SU-DHL-6 (cell line): ENCODE measurements at regions not wholly inside any gene's neighbourhood (a gene's known extent, or its start where the extent isn't known, plus 50 kb on each side); places are given as distances from the start of the nearest gene placed in this dataset.
"Not testable (repeated sequence)": the region's sequence is repeated elsewhere in the genome, so short reads cannot be mapped to it uniquely, and the experiment has no call there.

Experiments used
- H2AFZ ChIP-seq: fragments of 200-600 bp; sonication (generic); 2 replicates; pipeline ENCODE4 v1.6.1; 2014; ENCODE audit warnings: low read depth, mild to moderate bottlenecking, moderate library complexity, mixed read lengths, antibody characterized with exemption, low read length; ENCODE audit not compliant: severe bottlenecking
- H3F3A ChIP-seq: fragments of 200-600 bp; shearing (Covaris generic); 2 replicates; pipeline ENCODE4 v1.6.0; 2016; ENCODE audit warnings: antibody characterized with exemption, mild to moderate bottlenecking; ENCODE audit not compliant: insufficient read depth
- H3K27ac ChIP-seq: fragments of 200-600 bp; sonication (generic); 2 replicates; pipeline ENCODE4 v1.5.1; 2016; ENCODE audit warnings: low read depth, mild to moderate bottlenecking, low read length, moderate library complexity, mixed read lengths
- H3K27me3 ChIP-seq: fragments of 200-600 bp; sonication (generic), shearing (Covaris generic); 2 replicates; pipeline ENCODE4 v1.6.0; 2014; ENCODE audit warnings: mild to moderate bottlenecking, low read length
- H3K36me3 ChIP-seq: fragments of 200-600 bp; sonication (generic); 2 replicates; pipeline ENCODE4 v1.6.1; 2014; ENCODE audit warnings: mild to moderate bottlenecking, low read length, mixed read lengths
- H3K4me2 ChIP-seq: fragments of 300-600, 200-600 bp; shearing (Covaris generic), sonication (generic); 2 replicates; pipeline ENCODE4 v1.6.0; 2014; ENCODE audit warnings: low read length, low read depth, mild to moderate bottlenecking; ENCODE audit not compliant: poor library complexity, severe bottlenecking
- H3K4me3 ChIP-seq: fragments of 200-600 bp; sonication (generic); 2 replicates; pipeline ENCODE4 v1.5.1; 2014; ENCODE audit warnings: antibody characterized with exemption, low read length, mild to moderate bottlenecking, mixed read lengths; ENCODE audit not compliant: insufficient read depth, poor library complexity, severe bottlenecking
- H3K79me2 ChIP-seq: fragments of 200-600 bp; sonication (generic); 2 replicates; pipeline ENCODE4 v1.6.1; 2014; ENCODE audit warnings: mild to moderate bottlenecking, low read length, moderate library complexity; ENCODE audit not compliant: insufficient read depth
- H3K9ac ChIP-seq: fragments of 200-600 bp; sonication (generic); 2 replicates; pipeline ENCODE4 v1.7.0; 2014; ENCODE audit warnings: mild to moderate bottlenecking, low read length
- H3K9me2 ChIP-seq: fragments of 200-600 bp; sonication (generic); replicated peaks from 2 replicates; pipeline ENCODE4 v1.6.1; 2014; ENCODE audit warnings: low read length; ENCODE audit not compliant: insufficient read depth
- H3K9me3 ChIP-seq: fragments of 200-600 bp; sonication (generic); 2 replicates; pipeline ENCODE4 v1.6.1; 2014; ENCODE audit warnings: low read length, mixed read lengths; ENCODE audit not compliant: insufficient read depth
- H4K20me1 ChIP-seq: fragments of 200-600 bp; sonication (generic); 2 replicates; pipeline ENCODE4 v1.6.1; 2014; ENCODE audit warnings: low read depth, mild to moderate bottlenecking, antibody characterized with exemption, low read length, moderate library complexity, mixed read lengths
- EZH2phosphoT487 ChIP-seq: fragments of 200-600 bp; sonication (generic), shearing (Covaris generic); conservative IDR thresholded peaks from 2 replicates; pipeline ENCODE4 v1.6.1; 2018; ENCODE audit warnings: mild to moderate bottlenecking, antibody characterized with exemption, low read length, moderate library complexity, mixed read lengths
- TF ChIP-seq, protein P1 (sequence below): fragments of 200-600 bp; sonication (generic); IDR thresholded peaks from one replicate; pipeline ENCODE4 v1.5.1; 2017; ENCODE audit warnings: antibody characterized with exemption, mild to moderate bottlenecking, low read length, moderate library complexity; ENCODE audit not compliant: insufficient read depth, poor library complexity, severe bottlenecking

DNA sequence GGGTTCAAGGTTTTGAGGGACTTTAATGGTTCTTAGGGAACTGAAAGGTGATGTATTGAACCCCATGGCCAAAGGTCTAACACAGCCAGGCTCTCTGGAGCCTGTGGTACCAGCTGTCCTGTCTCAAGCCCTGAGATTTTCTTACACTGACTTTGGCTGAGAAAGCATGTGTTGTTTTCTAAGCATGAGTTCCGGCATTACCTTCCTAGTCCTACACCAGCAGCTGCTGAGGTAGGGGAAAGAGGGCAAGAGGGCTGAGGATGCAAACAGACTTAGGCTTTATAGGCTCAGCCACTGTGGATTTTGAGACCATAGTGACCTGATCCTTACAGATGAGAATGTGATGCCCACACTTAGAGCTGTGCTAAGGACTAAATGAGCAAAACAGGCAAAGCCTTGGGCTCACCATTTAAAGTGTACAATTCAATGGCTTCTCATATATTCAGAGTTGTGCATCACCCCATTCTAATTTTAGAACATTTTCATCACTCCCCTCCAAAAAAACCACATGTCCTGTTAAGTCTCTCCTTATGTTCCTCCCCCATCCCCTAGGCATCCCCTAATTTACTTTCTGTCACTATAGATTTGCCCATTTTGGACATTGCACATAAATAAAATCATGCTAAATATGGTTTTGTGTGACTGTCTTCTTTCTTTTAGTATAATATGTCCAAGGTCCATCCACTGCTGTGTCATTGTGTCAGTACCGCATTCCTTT is 99.7 kb upstream of the OTOS start:
- H3K9ac ChIP-seq = no peak overlapping the region
- H2AFZ ChIP-seq = no peak overlapping the region
- no peaks in the 10 kb centered on the region for H3K27me3 ChIP-seq
- no peaks in the 10 kb centered on the region for H4K20me1 ChIP-seq
- no peak overlapping the region for H3K4me3 ChIP-seq
- H3K36me3 ChIP-seq = no peaks in the 10 kb centered on the region
- H3F3A ChIP-seq = no peaks in the 10 kb centered on the region
- H3K9me2 ChIP-seq = no peaks in the 10 kb centered on the region
- H3K27ac ChIP-seq = no peak overlapping the region
- TF ChIP-seq, protein P1, sequence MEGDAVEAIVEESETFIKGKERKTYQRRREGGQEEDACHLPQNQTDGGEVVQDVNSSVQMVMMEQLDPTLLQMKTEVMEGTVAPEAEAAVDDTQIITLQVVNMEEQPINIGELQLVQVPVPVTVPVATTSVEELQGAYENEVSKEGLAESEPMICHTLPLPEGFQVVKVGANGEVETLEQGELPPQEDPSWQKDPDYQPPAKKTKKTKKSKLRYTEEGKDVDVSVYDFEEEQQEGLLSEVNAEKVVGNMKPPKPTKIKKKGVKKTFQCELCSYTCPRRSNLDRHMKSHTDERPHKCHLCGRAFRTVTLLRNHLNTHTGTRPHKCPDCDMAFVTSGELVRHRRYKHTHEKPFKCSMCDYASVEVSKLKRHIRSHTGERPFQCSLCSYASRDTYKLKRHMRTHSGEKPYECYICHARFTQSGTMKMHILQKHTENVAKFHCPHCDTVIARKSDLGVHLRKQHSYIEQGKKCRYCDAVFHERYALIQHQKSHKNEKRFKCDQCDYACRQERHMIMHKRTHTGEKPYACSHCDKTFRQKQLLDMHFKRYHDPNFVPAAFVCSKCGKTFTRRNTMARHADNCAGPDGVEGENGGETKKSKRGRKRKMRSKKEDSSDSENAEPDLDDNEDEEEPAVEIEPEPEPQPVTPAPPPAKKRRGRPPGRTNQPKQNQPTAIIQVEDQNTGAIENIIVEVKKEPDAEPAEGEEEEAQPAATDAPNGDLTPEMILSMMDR = no peak
- no peak for TF ChIP-seq EZH2phosphoT487
- no peaks in the 10 kb centered on the region for H3K9me3 ChIP-seq
- H3K4me2 ChIP-seq = no peak overlapping the region
- no peaks in the 10 kb centered on the region for H3K79me2 ChIP-seq

DNA sequence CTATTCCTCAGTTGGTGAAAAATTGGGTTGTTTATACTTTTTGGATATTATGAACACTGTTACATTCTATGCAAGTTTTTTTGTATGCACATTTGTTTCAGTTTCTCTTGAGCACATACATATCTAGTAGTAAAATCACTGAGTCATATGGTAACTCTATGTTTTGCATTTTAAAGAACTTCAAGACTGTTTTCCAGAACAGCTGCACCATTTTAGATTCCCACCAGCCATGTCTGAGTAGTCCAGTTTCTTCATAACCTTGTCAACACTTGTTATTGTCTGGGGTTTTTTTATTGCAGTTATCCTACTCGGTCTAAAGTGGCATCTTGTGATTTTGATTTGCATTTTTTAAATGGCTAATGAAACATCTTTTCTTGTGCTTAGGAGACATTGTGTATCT is 100.3 kb upstream of the OTOS start:
- no peak overlapping the region for H2AFZ ChIP-seq
- no peak overlapping the region for H3K4me3 ChIP-seq
- H3K9ac ChIP-seq = no peak overlapping the region
- H3K9me3 ChIP-seq = no peaks in the 10 kb centered on the region
- no peak overlapping the region for H3K4me2 ChIP-seq
- no peaks in the 10 kb centered on the region for H3F3A ChIP-seq
- H3K27ac ChIP-seq = no peak overlapping the region
- H3K27me3 ChIP-seq = no peaks in the 10 kb centered on the region
- no peaks in the 10 kb centered on the region for H4K20me1 ChIP-seq
- TF ChIP-seq EZH2phosphoT487 = no peak
- TF ChIP-seq, protein P1 = no peak
- H3K36me3 ChIP-seq = no peaks in the 10 kb centered on the region
- H3K9me2 ChIP-seq = no peaks in the 10 kb centered on the region
- H3K79me2 ChIP-seq = no peaks in the 10 kb centered on the region

DNA sequence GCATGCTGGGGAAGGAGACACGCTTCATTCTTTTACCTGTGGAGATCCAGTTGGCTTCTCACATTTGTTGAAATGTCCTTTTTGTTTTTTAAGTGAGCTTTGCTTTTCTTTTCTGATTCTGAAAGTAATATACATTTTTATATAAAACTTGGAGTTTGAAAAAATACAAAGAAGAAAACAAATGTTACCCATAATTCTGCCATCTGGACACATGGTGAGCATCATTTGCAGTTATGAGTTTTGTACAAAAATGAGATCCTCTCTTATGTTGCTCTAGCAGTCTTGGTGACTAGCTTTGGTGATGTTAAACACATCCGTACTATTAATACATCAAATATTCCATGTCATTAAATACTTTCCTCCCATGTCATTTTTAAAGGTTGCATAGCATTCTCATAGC is 101.1 kb upstream of the OTOS start:
- TF ChIP-seq, protein P1 = no peak
- no peak for TF ChIP-seq EZH2phosphoT487
- no peak overlapping the region for H2AFZ ChIP-seq

DNA sequence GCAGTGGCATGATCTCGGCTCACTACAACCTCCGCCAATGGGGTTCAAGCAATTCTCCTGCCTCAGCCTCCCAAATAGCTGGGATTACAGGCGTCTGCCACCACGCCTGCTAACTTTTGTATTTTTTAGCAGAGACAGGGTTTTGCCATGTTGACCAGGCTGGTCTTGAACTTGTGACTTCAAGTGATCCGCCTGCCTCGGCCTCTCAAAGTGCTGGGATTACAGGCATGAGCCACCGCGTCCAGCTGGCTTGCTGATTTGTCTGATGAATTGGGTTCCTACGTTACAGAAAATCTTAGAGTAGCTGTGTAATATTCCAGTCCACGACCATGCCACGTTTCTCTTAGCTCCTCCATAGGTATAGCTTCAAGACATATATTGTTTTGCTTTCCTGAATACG is 102.6 kb upstream of the OTOS start:
- not testable (repeated sequence) for H3K9ac ChIP-seq, H3K36me3 ChIP-seq, H3K27me3 ChIP-seq, H3K27ac ChIP-seq, H2AFZ ChIP-seq, H3K9me3 ChIP-seq, H3K9me2 ChIP-seq, H4K20me1 ChIP-seq, H3F3A ChIP-seq, H3K4me3 ChIP-seq, H3K4me2 ChIP-seq, H3K79me2 ChIP-seq

More for the DNA sequence above, 101.1 kb upstream of the OTOS start:
- H3K4me2 ChIP-seq = no peak overlapping the region
- no peak overlapping the region for H3K9ac ChIP-seq
- H3K27ac ChIP-seq = no peak overlapping the region
- H4K20me1 ChIP-seq = no peaks in the 10 kb centered on the region
- no peaks in the 10 kb centered on the region for H3K9me3 ChIP-seq
- no peaks in the 10 kb centered on the region for H3K27me3 ChIP-seq
- no peaks in the 10 kb centered on the region for H3K36me3 ChIP-seq
- no peaks in the 10 kb centered on the region for H3K9me2 ChIP-seq
- H3F3A ChIP-seq = no peaks in the 10 kb centered on the region
- H3K4me3 ChIP-seq = no peak overlapping the region
- no peaks in the 10 kb centered on the region for H3K79me2 ChIP-seq
